ENCODE measurements at regions not wholly inside any gene's neighbourhood (a gene's known extent, or its start where the extent isn't known, plus 50 kb on each side); places are given as distances from the start of the nearest gene placed in this dataset.

- peaks cover 4% of the 10 kb centered on the region for H3K9me3 Mint-ChIP-seq (ENCODE audit: low read depth)
- no peak for TF ChIP-seq CTCF (IDR thresholded peaks at IDR 0.05)
- H3K4me3 Mint-ChIP-seq (ENCODE audit: unreplicated experiment): no peak overlapping the region
- peaks cover 17% of the 10 kb centered on the region for H3K4me1 Mint-ChIP-seq (ENCODE audit: low read depth)
- no peak for DNase-seq (ENCODE audit: low spot score)
- no peaks in the 10 kb centered on the region for H3K27me3 Mint-ChIP-seq (ENCODE audit: low read depth)
- no peak overlapping the region for H3K27ac Mint-ChIP-seq (ENCODE audit: unreplicated experiment)
- H3K36me3 Mint-ChIP-seq (ENCODE audit: low read depth): no peaks in the 10 kb centered on the region
Observed at GRCh38 chr3:59245300-59245858, 195.6 kb upstream of the CFAP20DC start.

GRCh38 chr3:59244343-59244742, 194.5 kb upstream of the CFAP20DC start:
- Mint-ChIP-seq H3K27ac (ENCODE audit: unreplicated experiment) (no peak overlapping the region), H3K4me1 (ENCODE audit: low read depth) (peaks cover 17% of the 10 kb centered on the region)

DNA sequence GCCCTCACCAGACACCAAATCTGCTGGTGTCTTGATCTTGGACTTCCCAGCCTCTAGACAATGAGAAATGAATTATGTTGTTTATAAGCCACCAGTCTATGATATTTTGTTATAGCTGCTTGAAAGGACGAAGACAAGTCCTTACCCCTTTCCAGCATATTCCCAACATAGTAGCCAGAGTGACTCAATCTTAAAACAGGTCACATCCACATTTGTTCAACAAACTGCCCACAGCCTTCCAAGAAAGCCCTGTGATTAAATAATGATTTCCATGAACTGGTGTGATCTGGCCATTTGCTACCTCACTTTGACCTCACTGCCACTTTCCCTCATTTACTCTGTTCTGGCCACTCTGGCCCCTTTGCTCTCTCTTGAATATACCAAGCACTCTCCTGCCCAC, 193.7 kb upstream of the CFAP20DC start:
- no peak overlapping the region for H3K27ac Mint-ChIP-seq (ENCODE audit: unreplicated experiment)
- no peak for DNase-seq (ENCODE audit: low spot score)
- peaks cover 12% of the 10 kb centered on the region for H3K9me3 Mint-ChIP-seq (ENCODE audit: low read depth)
- peaks cover 17% of the 10 kb centered on the region for H3K4me1 Mint-ChIP-seq (ENCODE audit: low read depth)
- TF ChIP-seq CTCF (IDR thresholded peaks at IDR 0.05): no peak
- H3K4me3 Mint-ChIP-seq (ENCODE audit: unreplicated experiment): no peak overlapping the region
- H3K27me3 Mint-ChIP-seq (ENCODE audit: low read depth): no peaks in the 10 kb centered on the region
- H3K36me3 Mint-ChIP-seq (ENCODE audit: low read depth): no peaks in the 10 kb centered on the region

More at GRCh38 chr3:59244343-59244742, 194.5 kb upstream of the CFAP20DC start:
- Mint-ChIP-seq H3K9me3 (ENCODE audit: low read depth) (peaks cover 4% of the 10 kb centered on the region), H3K4me3 (ENCODE audit: unreplicated experiment) (no peak overlapping the region), H3K27me3 (ENCODE audit: low read depth) (no peaks in the 10 kb centered on the region), H3K36me3 (ENCODE audit: low read depth) (no peaks in the 10 kb centered on the region)
- TF ChIP-seq CTCF (IDR thresholded peaks at IDR 0.05): no peak
- no peak for DNase-seq (ENCODE audit: low spot score)

DNA sequence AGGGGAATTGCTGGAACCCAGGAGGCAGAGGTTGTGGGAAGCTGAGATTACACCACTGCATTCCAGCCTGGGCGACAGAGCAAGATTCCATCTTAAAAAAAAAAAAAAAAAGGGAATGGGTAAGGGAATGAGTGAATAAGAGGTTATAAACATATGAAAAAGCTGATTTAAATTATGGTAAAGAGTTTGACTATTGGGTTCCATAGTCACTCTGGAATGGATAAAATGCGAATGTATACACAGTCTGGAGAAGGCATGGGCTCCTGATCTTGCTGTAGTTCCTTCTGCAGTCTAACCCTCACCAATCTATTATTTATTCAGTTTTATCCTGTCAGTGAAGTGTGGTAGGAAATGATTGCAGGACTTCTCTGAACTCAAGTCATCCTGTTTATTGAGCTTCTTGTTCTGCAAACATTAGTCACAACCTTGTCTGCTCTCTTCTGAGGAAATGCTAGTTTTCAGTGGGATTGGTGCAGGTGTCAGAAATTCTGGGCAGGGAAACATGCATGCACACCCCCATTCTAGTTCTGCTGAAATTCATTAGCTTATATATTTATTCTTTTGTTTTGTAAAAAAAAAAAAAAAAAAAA, 190.9 kb upstream of the CFAP20DC start:
- H3K9me3 Mint-ChIP-seq (ENCODE audit: low read depth): peaks cover 12% of the 10 kb centered on the region
- no peak overlapping the region for H3K4me3 Mint-ChIP-seq (ENCODE audit: unreplicated experiment)
- no peak for DNase-seq (ENCODE audit: low spot score)
- H3K4me1 Mint-ChIP-seq (ENCODE audit: low read depth): peaks cover 7% of the 10 kb centered on the region
- H3K36me3 Mint-ChIP-seq (ENCODE audit: low read depth): no peaks in the 10 kb centered on the region
- H3K27me3 Mint-ChIP-seq (ENCODE audit: low read depth): no peaks in the 10 kb centered on the region
- no peak overlapping the region for H3K27ac Mint-ChIP-seq (ENCODE audit: unreplicated experiment)
- TF ChIP-seq CTCF (IDR thresholded peaks at IDR 0.05): no peak

DNA sequence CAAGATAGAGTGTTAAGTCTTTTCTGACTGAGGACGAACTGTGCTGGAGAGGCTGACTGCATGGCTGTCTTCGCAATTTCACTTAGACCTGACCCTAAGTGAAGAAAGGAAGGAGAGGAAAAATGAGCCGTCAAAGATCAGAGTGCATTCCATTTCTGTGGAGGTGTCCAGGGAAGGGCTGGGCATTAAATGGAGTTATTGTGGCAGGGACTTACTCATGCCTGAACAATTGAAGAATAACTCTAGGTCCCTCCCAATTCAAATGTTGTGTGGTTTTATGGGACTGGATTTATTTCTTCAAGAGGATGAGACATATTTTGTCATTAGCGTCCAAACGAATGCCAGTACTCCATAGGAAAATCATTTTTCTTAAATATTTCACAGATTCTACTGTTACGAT, 187.3 kb upstream of the CFAP20DC start:
- no peak overlapping the region for H3K4me3 Mint-ChIP-seq (ENCODE audit: unreplicated experiment)
- H3K27me3 Mint-ChIP-seq (ENCODE audit: low read depth): no peaks in the 10 kb centered on the region
- H3K4me1 Mint-ChIP-seq (ENCODE audit: low read depth): no peaks in the 10 kb centered on the region
- no peak for DNase-seq (ENCODE audit: low spot score)
- no peak for TF ChIP-seq CTCF (IDR thresholded peaks at IDR 0.05)
- H3K36me3 Mint-ChIP-seq (ENCODE audit: low read depth): no peaks in the 10 kb centered on the region
- H3K27ac Mint-ChIP-seq (ENCODE audit: unreplicated experiment): no peak overlapping the region
- H3K9me3 Mint-ChIP-seq (ENCODE audit: low read depth): peaks cover 9% of the 10 kb centered on the region
